Nephron progenitor cell (in vitro differentiated cells): ENCODE measurements at regions not wholly inside any gene's neighbourhood (a gene's known extent, or its start where the extent isn't known, plus 50 kb on each side); places are given as distances from the start of the nearest gene placed in this dataset.
"Not testable (repeated sequence)": the region's sequence is repeated elsewhere in the genome, so short reads cannot be mapped to it uniquely, and the experiment has no call there.

ENCODE experiments used
- DNase-seq: peaks from one replicate; pipeline ENCODE4 v3.0.0; 2021
- H3K27ac Mint-ChIP-seq: 2 replicates; pipeline ENCODE4 v1.8.0; 2021; ENCODE audit warnings: mild to moderate bottlenecking, moderate library complexity, mixed read lengths
- H3K27me3 Mint-ChIP-seq: 2 replicates; pipeline ENCODE4 v1.8.0; 2021; ENCODE audit warnings: mild to moderate bottlenecking, low read depth, mixed read lengths; ENCODE audit not compliant: poor library complexity
- H3K36me3 Mint-ChIP-seq: 2 replicates; pipeline ENCODE4 v1.8.0; 2021; ENCODE audit warnings: low read depth, mixed read lengths
- H3K4me1 Mint-ChIP-seq: 2 replicates; pipeline ENCODE4 v1.8.0; 2021; ENCODE audit warnings: mixed read lengths
- H3K4me3 Mint-ChIP-seq: 2 replicates; pipeline ENCODE4 v1.8.0; 2021; ENCODE audit warnings: mild to moderate bottlenecking, moderate library complexity, mixed read lengths
- H3K9me3 Mint-ChIP-seq: 2 replicates; pipeline ENCODE4 v1.8.0; 2021; ENCODE audit warnings: mild to moderate bottlenecking, moderate library complexity, mixed read lengths
- TF ChIP-seq, protein P1 (sequence below): fragments of 200-600 bp; sonication (generic); IDR thresholded peaks from 2 replicates; pipeline ENCODE4 v1.5.0; 2021; ENCODE audit warnings: antibody characterized with exemption

DNA sequence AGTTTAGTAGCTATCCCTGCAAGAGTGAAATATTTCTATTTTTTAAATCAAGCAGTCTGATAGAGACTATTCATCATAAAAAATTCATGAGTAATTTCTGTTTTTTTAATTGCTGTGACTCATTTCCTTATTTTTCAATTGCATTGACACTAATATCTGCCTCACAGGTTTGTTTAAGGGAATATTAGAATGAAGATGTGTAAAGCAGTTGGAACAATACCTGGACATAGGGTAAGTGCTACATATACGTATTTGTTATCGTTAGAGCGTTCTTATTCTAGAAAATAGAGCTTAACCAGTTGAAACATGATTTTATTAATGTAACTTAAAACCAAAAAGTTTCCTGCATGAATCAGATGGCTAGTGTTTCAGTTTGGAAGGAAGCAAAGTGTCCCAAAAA lies 2211.3 kb downstream of the PCDH7 start:
- TF ChIP-seq, protein P1, sequence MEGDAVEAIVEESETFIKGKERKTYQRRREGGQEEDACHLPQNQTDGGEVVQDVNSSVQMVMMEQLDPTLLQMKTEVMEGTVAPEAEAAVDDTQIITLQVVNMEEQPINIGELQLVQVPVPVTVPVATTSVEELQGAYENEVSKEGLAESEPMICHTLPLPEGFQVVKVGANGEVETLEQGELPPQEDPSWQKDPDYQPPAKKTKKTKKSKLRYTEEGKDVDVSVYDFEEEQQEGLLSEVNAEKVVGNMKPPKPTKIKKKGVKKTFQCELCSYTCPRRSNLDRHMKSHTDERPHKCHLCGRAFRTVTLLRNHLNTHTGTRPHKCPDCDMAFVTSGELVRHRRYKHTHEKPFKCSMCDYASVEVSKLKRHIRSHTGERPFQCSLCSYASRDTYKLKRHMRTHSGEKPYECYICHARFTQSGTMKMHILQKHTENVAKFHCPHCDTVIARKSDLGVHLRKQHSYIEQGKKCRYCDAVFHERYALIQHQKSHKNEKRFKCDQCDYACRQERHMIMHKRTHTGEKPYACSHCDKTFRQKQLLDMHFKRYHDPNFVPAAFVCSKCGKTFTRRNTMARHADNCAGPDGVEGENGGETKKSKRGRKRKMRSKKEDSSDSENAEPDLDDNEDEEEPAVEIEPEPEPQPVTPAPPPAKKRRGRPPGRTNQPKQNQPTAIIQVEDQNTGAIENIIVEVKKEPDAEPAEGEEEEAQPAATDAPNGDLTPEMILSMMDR = no peak
- H3K4me3 Mint-ChIP-seq = no peak overlapping the region
- no peaks in the 10 kb centered on the region for H3K9me3 Mint-ChIP-seq

DNA sequence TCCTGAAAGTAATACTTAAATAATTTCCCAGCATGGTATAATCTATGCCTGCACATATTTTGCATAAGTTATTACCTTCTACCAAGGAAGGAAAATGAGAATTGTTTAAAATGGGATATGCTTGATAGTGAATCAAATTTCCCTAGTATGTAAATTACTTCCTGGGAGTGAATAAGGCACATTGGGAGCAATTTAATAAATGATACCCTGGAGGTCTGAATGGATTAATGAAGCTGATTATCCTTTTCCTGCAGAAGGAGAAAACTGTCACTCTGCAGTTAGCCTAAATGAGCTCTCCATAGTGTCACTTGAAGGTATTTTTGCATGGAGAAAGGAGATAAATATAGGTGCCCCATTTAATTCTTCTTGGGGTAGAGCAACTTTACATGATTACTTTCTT lies 2212.0 kb downstream of the PCDH7 start:
- no peaks in the 10 kb centered on the region for H3K4me1 Mint-ChIP-seq
- no peak overlapping the region for H3K4me3 Mint-ChIP-seq
- TF ChIP-seq, protein P1 = no peak
- DNase-seq = no peak
- H3K27ac Mint-ChIP-seq = no peak overlapping the region
- H3K36me3 Mint-ChIP-seq = no peaks in the 10 kb centered on the region
- H3K9me3 Mint-ChIP-seq = no peaks in the 10 kb centered on the region
- no peaks in the 10 kb centered on the region for H3K27me3 Mint-ChIP-seq

More for the DNA sequence above, 2211.3 kb downstream of the PCDH7 start:
- Mint-ChIP-seq H3K4me1 (no peaks in the 10 kb centered on the region), H3K27ac (no peak overlapping the region), H3K27me3 (no peaks in the 10 kb centered on the region), H3K36me3 (no peaks in the 10 kb centered on the region)
- no peak for DNase-seq

DNA sequence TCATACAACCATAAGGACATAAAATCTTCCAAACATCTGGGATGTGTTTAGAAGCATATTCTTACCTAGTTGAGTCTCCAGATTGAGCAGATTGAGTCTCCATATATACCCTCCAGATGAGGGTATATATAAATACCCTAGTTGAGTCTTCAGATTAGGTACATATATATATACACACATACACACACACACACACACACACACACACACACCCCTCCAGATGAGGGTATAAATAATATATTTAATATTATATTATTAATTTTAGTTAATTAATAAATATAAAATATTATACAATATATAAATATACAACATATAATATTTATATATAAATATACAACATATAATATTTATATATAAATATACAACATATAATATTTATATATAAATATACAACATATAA lies 2219.1 kb downstream of the PCDH7 start:
- DNase-seq, H3K36me3 Mint-ChIP-seq, H3K27ac Mint-ChIP-seq, H3K4me3 Mint-ChIP-seq, H3K4me1 Mint-ChIP-seq, H3K27me3 Mint-ChIP-seq, H3K9me3 Mint-ChIP-seq: not testable (repeated sequence)

DNA sequence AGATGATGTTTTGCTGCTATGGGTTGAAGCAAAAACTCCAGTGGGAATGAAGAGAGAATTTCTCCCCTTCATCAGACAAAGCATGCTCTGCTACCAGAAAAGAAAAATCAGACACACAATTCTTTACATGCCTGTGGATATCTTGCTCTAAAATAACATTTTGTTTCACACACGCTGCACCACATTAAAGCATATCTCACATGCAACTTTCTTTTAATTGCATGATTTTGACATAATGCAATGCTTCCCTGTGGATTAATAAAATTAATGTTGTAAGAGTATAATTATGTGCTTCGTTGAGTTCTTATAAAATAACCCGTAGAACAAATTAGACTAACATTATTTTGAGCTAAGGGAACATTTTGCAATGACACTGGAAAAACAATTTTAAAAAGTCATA lies 2230.7 kb downstream of the PCDH7 start:
- H3K27me3 Mint-ChIP-seq = peaks cover 2% of the 10 kb centered on the region
- TF ChIP-seq, protein P1 = no peak
- H3K36me3 Mint-ChIP-seq = no peaks in the 10 kb centered on the region
- H3K27ac Mint-ChIP-seq = no peak overlapping the region
- DNase-seq = no peak
- H3K4me3 Mint-ChIP-seq = no peak overlapping the region
- H3K4me1 Mint-ChIP-seq = no peaks in the 10 kb centered on the region
- H3K9me3 Mint-ChIP-seq = peaks cover 4% of the 10 kb centered on the region

DNA sequence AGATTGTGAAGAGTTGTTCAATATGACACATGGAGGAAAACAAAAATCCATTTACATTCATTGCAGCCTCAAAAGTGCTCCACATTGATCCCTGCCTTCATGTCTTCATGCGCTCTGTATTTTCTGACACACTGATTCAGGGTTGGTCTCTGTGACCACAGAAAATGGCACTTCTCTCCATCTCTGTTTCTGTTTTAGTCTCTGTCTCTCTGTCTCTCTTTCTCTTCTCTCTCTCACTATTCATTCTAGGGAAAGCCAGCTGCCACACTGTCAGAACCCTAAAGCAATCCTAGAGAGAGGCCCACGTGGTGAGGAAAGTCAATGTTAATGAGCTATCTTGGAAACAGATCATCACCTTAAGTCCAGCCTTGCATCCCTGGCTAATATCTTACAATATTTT lies 2238.4 kb downstream of the PCDH7 start:
- Mint-ChIP-seq H3K4me1 (no peaks in the 10 kb centered on the region), H3K27me3 (no peaks in the 10 kb centered on the region), H3K4me3 (no peak overlapping the region), H3K9me3 (no peaks in the 10 kb centered on the region), H3K27ac (no peak overlapping the region), H3K36me3 (no peaks in the 10 kb centered on the region)
- TF ChIP-seq, protein P1 = no peak
- DNase-seq = no peak

DNA sequence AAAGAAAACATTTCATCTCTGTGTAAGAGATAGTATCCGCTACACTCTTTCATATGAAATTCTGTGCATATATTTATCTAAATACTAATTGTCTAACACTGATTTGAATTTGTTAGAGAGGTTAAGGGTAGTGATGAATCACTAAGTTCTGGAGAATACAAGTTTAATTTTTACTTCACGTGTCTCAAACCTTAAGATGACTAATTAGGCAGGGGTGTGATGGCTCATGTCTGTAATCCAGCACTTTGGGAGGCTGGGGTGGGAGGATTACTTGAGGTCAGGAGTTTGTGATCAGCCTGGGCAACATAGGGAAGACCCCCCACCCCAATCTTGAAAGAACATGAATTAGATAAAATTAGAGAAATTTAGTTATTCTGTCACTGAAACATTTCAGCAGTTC lies 2241.9 kb downstream of the PCDH7 start:
- Mint-ChIP-seq H3K9me3 (no peaks in the 10 kb centered on the region), H3K4me3 (no peak overlapping the region), H3K36me3 (no peaks in the 10 kb centered on the region), H3K27me3 (no peaks in the 10 kb centered on the region), H3K27ac (no peak overlapping the region), H3K4me1 (no peaks in the 10 kb centered on the region)
- TF ChIP-seq, protein P1 = no peak
- no peak for DNase-seq
